SK-N-SH treated with all-trans-retinoic acid at 6 μM for 48 hours (cell line): ENCODE measurements at regions not wholly inside any gene's neighbourhood (a gene's known extent, or its start where the extent isn't known, plus 50 kb on each side); places are given as distances from the start of the nearest gene placed in this dataset.

Experiments
- ATAC-seq: fragments of 200-7000 bp; cut with Tn5 transposase; 3 replicates; pipeline ENCODE4 v1.9.1; 2020; ENCODE audit warnings: mild to moderate bottlenecking, moderate library complexity
- BACH2 ChIP-seq: fragments of 250-450 bp; sonication (Bioruptor Pico); IDR thresholded peaks from 2 replicates; pipeline ENCODE4 v1.9.0; 2021; ENCODE audit warnings: mild to moderate bottlenecking, borderline replicate concordance
- CSDC2 ChIP-seq: fragments of 250-450 bp; sonication (Bioruptor Pico); IDR thresholded peaks from 2 replicates; pipeline ENCODE4 v1.5.0; 2020; ENCODE audit warnings: mild to moderate bottlenecking, moderate library complexity
- ESRRG ChIP-seq: fragments of 250-450 bp; sonication (Bioruptor Pico); IDR thresholded peaks from 2 replicates; pipeline ENCODE4 v1.6.1; 2021; ENCODE audit warnings: mild to moderate bottlenecking
- ISL1 ChIP-seq: fragments of 250-450 bp; sonication (Bioruptor Pico); IDR thresholded peaks from 2 replicates; pipeline ENCODE4 v2.1.2; 2022; ENCODE audit warnings: mild to moderate bottlenecking, moderate library complexity
- PPARA ChIP-seq: fragments of 250-450 bp; sonication (Bioruptor Pico); IDR thresholded peaks from 2 replicates; pipeline ENCODE4 v1.5.0; 2020; ENCODE audit warnings: mild to moderate bottlenecking, borderline replicate concordance
- RARB ChIP-seq: fragments of 250-450 bp; sonication (Bioruptor Pico); IDR thresholded peaks from 2 replicates; pipeline ENCODE4 v1.8.0; 2021; ENCODE audit warnings: mild to moderate bottlenecking, moderate library complexity
- SNAI2 ChIP-seq: fragments of 250-450 bp; sonication (Bioruptor Pico); IDR thresholded peaks from 2 replicates; pipeline ENCODE4 v1.5.0; 2020; ENCODE audit warnings: mild to moderate bottlenecking, moderate library complexity
- TCF4 ChIP-seq: fragments of 250-450 bp; sonication (Bioruptor Pico); IDR thresholded peaks from 2 replicates; pipeline ENCODE4 v1.8.0; 2021; ENCODE audit warnings: mild to moderate bottlenecking, moderate library complexity, borderline replicate concordance
- ZC3H10 ChIP-seq: fragments of 250-450 bp; sonication (Bioruptor Pico); IDR thresholded peaks from 2 replicates; pipeline ENCODE4 v1.5.1; 2021; ENCODE audit warnings: mild to moderate bottlenecking, moderate library complexity
- ZFP30 ChIP-seq: fragments of 450-650 bp; formaldehyde crosslinking; IDR thresholded peaks from 2 replicates; pipeline ENCODE4 v1.5.0; 2022; ENCODE audit warnings: mild to moderate bottlenecking, moderate library complexity
- ZNF565 ChIP-seq: fragments of 450-650 bp; formaldehyde crosslinking; conservative IDR thresholded peaks from 2 replicates; pipeline ENCODE4 v1.5.0; 2020; ENCODE audit warnings: low read depth, mild to moderate bottlenecking, moderate library complexity
- ZNF70 ChIP-seq: fragments of 450-650 bp; formaldehyde crosslinking; IDR thresholded peaks from 2 replicates; pipeline ENCODE4 v1.5.0; 2020; ENCODE audit warnings: mild to moderate bottlenecking, moderate library complexity
- ZNF8 ChIP-seq: fragments of 450-650 bp; formaldehyde crosslinking; IDR thresholded peaks from 2 replicates; pipeline ENCODE4 v1.5.0; 2020; ENCODE audit warnings: mild to moderate bottlenecking, moderate library complexity
- TF ChIP-seq, protein P1 (sequence below): fragments of 250-450 bp; sonication (Bioruptor Pico); IDR thresholded peaks from 2 replicates; pipeline ENCODE4 v1.5.1; 2021; ENCODE audit warnings: mild to moderate bottlenecking, moderate library complexity
- TF ChIP-seq, protein P2 (sequence below): fragments of 250-450 bp; sonication (Bioruptor Pico); IDR thresholded peaks from 2 replicates; pipeline ENCODE4 v1.8.0; 2020; ENCODE audit warnings: mild to moderate bottlenecking, moderate library complexity, borderline replicate concordance
- TF ChIP-seq, protein P3 (sequence below): fragments of 250-450 bp; sonication (Bioruptor Pico); IDR thresholded peaks from 2 replicates; pipeline ENCODE4 v1.5.0; 2020; ENCODE audit warnings: mild to moderate bottlenecking, moderate library complexity
- TF ChIP-seq, protein P4 (sequence below): fragments of 250-450 bp; sonication (Bioruptor Pico); IDR thresholded peaks from 2 replicates; pipeline ENCODE4 v1.8.0; 2021; ENCODE audit warnings: low read depth, mild to moderate bottlenecking, moderate library complexity, borderline replicate concordance
- TF ChIP-seq, protein P5 (sequence below): fragments of 250-450 bp; sonication (Bioruptor Pico); IDR thresholded peaks from 2 replicates; pipeline ENCODE4 v1.5.1; 2020; ENCODE audit warnings: low read depth, mild to moderate bottlenecking, moderate library complexity

DNA sequence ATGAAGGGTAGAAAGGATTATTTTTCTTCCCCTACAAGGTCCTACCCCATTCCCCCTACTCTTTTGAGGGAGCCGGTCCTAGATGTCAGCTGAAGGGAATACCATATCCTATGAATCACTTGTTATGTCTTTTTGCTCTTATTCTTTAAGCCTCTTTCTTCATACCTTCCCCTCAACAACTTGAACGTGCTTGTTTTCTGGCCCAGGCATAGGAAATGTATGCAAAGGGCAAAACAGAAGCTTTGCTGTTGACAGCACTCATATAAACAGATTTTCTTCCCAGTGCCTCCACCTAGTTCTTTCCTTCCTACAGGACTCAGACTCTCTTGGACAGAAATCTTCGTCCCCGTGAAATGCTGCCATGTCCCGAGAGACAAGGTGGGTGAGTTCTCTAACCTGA is 64.6 kb downstream of the TMEM17 start:
- no peak for TF ChIP-seq RARB (CRISPR knock-in tag)
- no peak for TF ChIP-seq ZC3H10 (CRISPR knock-in tag)
- TF ChIP-seq BACH2 (CRISPR knock-in tag) = no peak
- no peak for TF ChIP-seq CSDC2 (CRISPR knock-in tag)
- no peak for TF ChIP-seq ISL1 (CRISPR knock-in tag)
- TF ChIP-seq, protein P1, sequence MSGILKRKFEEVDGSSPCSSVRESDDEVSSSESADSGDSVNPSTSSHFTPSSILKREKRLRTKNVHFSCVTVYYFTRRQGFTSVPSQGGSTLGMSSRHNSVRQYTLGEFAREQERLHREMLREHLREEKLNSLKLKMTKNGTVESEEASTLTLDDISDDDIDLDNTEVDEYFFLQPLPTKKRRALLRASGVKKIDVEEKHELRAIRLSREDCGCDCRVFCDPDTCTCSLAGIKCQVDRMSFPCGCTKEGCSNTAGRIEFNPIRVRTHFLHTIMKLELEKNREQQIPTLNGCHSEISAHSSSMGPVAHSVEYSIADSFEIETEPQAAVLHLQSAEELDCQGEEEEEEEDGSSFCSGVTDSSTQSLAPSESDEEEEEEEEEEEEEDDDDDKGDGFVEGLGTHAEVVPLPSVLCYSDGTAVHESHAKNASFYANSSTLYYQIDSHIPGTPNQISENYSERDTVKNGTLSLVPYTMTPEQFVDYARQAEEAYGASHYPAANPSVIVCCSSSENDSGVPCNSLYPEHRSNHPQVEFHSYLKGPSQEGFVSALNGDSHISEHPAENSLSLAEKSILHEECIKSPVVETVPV (CRISPR knock-in tag) = no peak
- no peak for TF ChIP-seq ESRRG (CRISPR knock-in tag)
- no peak for TF ChIP-seq PPARA
- no peak for ATAC-seq

DNA sequence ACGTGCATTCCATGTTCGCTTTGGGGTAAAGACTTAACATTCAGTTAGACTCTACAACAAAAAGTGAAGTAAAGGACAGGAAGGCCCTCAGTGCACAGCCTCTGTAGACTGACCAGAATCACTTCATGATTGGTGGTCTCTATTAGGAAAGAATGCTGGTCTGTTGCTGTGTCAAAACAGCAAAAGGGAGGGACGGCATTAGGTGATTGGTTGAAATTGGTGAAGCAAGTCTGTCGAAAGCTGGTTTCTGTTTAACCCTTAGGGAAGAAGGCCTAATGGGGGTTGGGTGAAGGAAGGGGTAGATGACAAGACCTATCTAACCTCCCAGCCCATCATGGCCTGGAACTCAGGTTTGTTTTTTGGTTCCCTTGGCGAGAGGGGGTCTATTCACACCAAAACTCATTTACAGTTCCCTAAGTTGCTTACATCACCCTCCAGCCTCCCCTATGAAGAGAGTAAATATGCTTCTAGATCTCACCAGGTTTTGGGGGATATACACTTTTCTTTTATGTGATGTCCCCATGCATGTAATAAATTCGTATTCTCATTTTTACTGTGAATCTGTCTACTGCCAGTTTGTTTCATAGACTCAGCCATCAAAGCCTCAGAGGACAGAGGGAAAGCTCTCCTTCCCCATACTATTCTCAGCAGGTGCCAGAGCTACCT is 65.6 kb downstream of the TMEM17 start:
- TF ChIP-seq, protein P2, sequence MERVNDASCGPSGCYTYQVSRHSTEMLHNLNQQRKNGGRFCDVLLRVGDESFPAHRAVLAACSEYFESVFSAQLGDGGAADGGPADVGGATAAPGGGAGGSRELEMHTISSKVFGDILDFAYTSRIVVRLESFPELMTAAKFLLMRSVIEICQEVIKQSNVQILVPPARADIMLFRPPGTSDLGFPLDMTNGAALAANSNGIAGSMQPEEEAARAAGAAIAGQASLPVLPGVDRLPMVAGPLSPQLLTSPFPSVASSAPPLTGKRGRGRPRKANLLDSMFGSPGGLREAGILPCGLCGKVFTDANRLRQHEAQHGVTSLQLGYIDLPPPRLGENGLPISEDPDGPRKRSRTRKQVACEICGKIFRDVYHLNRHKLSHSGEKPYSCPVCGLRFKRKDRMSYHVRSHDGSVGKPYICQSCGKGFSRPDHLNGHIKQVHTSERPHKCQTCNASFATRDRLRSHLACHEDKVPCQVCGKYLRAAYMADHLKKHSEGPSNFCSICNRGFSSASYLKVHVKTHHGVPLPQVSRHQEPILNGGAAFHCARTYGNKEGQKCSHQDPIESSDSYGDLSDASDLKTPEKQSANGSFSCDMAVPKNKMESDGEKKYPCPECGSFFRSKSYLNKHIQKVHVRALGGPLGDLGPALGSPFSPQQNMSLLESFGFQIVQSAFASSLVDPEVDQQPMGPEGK (CRISPR knock-in tag) = no peak
- no peak for TF ChIP-seq ZNF8
- no peak for TF ChIP-seq ESRRG (CRISPR knock-in tag)
- TF ChIP-seq RARB (CRISPR knock-in tag) = no peak
- no peak for TF ChIP-seq ZNF565 (CRISPR knock-in tag)
- no peak for TF ChIP-seq CSDC2 (CRISPR knock-in tag)
- no peak for TF ChIP-seq ZFP30 (CRISPR knock-in tag)
- TF ChIP-seq, protein P1 (CRISPR knock-in tag) = no peak
- no peak for ATAC-seq

DNA sequence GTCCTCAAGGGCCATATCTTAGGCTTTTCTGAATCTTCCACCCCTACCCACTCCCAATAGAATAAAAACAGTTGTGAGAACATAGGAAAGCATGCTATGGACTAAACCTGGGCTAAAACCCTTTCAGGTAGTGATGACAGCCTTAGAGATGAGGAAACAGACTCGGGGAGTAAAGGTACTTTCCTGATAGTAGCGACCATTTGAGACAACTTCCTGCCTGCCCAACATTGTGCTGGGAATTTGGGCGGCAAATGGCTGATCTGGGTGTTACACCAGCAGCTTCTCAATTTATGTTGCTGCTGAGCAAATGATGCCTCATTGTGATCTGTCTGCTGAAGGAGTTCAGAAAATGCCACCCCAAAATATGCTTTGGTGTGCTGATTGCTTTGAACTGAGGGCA is 66.6 kb downstream of the TMEM17 start:
- ATAC-seq = no peak
- TF ChIP-seq ZNF70 (CRISPR knock-in tag) (no peak), CSDC2 (CRISPR knock-in tag) (no peak), SNAI2 (CRISPR knock-in tag) (no peak), ZFP30 (CRISPR knock-in tag) (no peak), BACH2 (CRISPR knock-in tag) (no peak), TCF4 (CRISPR knock-in tag) (no peak), ZC3H10 (CRISPR knock-in tag) (no peak), ZNF8 (no peak)
- TF ChIP-seq, protein P3, sequence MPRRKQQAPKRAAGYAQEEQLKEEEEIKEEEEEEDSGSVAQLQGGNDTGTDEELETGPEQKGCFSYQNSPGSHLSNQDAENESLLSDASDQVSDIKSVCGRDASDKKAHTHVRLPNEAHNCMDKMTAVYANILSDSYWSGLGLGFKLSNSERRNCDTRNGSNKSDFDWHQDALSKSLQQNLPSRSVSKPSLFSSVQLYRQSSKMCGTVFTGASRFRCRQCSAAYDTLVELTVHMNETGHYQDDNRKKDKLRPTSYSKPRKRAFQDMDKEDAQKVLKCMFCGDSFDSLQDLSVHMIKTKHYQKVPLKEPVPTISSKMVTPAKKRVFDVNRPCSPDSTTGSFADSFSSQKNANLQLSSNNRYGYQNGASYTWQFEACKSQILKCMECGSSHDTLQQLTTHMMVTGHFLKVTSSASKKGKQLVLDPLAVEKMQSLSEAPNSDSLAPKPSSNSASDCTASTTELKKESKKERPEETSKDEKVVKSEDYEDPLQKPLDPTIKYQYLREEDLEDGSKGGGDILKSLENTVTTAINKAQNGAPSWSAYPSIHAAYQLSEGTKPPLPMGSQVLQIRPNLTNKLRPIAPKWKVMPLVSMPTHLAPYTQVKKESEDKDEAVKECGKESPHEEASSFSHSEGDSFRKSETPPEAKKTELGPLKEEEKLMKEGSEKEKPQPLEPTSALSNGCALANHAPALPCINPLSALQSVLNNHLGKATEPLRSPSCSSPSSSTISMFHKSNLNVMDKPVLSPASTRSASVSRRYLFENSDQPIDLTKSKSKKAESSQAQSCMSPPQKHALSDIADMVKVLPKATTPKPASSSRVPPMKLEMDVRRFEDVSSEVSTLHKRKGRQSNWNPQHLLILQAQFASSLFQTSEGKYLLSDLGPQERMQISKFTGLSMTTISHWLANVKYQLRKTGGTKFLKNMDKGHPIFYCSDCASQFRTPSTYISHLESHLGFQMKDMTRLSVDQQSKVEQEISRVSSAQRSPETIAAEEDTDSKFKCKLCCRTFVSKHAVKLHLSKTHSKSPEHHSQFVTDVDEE (CRISPR knock-in tag) = no peak
- TF ChIP-seq, protein P1 (CRISPR knock-in tag) = no peak
- TF ChIP-seq, protein P4, sequence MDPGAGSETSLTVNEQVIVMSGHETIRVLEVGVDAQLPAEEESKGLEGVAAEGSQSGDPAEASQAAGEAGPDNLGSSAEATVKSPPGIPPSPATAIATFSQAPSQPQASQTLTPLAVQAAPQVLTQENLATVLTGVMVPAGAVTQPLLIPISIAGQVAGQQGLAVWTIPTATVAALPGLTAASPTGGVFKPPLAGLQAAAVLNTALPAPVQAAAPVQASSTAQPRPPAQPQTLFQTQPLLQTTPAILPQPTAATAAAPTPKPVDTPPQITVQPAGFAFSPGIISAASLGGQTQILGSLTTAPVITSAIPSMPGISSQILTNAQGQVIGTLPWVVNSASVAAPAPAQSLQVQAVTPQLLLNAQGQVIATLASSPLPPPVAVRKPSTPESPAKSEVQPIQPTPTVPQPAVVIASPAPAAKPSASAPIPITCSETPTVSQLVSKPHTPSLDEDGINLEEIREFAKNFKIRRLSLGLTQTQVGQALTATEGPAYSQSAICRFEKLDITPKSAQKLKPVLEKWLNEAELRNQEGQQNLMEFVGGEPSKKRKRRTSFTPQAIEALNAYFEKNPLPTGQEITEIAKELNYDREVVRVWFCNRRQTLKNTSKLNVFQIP (CRISPR knock-in tag) = no peak
- TF ChIP-seq, protein P5, sequence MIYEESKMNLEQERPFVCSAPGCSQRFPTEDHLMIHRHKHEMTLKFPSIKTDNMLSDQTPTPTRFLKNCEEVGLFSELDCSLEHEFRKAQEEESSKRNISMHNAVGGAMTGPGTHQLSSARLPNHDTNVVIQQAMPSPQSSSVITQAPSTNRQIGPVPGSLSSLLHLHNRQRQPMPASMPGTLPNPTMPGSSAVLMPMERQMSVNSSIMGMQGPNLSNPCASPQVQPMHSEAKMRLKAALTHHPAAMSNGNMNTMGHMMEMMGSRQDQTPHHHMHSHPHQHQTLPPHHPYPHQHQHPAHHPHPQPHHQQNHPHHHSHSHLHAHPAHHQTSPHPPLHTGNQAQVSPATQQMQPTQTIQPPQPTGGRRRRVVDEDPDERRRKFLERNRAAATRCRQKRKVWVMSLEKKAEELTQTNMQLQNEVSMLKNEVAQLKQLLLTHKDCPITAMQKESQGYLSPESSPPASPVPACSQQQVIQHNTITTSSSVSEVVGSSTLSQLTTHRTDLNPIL (CRISPR knock-in tag) = no peak
